NCI-H128 (cell line): ENCODE measurements at regions not wholly inside any gene's neighbourhood (a gene's known extent, or its start where the extent isn't known, plus 50 kb on each side); places are given as distances from the start of the nearest gene placed in this dataset.
"Not testable (repeated sequence)": the region's sequence is repeated elsewhere in the genome, so short reads cannot be mapped to it uniquely, and the experiment has no call there.

Source experiments
- DNase-seq: peaks from one replicate; lab custom pipeline; 2025; ENCODE audit not compliant: unreplicated experiment; lab: John Stamatoyannopoulos, UW

DNA sequence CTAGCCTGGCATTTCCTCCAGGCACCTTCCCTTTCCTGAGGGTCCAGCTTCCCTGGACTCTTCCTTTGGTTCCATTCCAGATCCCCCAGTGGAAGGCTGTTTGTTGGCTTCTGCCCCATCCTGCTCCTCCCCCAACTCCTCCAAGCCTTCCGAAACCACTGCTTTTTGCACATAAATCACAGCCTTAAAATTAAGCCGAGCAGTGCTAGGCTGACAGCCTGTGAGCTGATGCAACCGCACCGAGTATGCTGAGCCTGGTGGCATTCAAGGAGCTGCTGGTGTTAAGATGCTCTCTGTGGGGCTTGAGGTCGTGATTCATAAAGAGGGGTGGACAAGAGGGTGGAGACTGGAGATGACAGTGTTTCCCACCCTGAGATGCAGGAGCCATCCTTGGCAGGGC lies 266.6 kb upstream of the C1orf174 start:
- DNase-seq, result no peak

DNA sequence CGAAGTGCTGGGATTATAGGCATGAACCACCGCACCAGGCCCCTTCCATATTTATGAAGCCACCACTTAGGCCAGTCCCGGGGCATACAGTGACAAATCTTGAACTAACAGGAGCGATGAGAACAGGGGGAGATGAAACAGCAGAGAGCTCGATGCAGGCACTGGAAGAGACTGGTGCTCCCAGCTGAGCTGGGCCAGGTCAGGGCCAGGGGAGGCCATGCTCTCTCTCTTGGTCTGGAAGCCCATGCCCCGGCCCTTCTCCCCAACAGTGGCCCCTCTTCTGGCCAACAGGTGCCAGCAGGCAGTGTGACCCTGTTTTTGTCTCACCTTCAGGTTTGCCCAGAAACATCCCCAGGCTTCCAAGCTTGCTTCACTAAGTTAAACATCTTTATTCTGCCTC lies 269.9 kb upstream of the C1orf174 start:
- DNase-seq, result no peak

DNA sequence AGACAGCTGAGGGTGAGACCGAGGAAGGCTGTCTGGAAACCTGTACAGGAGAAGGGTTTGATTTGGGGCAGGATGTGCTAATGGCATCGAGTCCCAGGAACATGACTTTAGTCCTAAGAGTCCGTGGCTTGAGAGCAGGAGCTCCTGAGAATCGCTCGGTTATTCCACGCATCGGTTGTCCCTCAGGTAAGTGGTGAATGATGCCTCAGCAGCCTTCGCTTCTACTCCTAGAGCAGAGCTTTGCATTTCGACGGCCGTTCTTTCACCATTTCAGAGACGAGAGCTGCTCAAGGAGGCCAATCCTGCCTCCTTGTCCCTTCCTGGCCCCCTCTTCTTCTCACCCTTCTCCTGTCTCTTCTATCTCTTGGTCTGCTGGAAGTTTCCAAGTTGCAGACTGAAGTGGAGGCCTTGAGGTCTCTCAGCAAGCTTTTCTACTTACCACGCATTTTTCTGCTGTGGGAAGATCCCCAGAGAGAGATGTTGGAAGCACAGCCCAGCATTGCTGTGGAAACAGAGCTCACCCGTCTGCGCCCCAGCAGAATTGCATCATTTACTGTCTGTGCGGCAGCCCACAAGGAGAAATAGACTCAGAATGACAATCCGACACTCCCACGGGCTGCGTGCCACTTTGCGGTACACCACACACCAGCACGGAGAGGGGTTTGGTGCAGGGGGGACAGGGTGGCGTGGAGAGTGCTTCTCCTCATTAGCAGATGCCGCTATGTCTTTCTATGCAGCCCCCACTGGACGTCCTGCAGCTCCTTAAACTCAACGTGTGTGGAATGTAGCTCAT lies 270.7 kb upstream of the C1orf174 start:
- no peak for DNase-seq

DNA sequence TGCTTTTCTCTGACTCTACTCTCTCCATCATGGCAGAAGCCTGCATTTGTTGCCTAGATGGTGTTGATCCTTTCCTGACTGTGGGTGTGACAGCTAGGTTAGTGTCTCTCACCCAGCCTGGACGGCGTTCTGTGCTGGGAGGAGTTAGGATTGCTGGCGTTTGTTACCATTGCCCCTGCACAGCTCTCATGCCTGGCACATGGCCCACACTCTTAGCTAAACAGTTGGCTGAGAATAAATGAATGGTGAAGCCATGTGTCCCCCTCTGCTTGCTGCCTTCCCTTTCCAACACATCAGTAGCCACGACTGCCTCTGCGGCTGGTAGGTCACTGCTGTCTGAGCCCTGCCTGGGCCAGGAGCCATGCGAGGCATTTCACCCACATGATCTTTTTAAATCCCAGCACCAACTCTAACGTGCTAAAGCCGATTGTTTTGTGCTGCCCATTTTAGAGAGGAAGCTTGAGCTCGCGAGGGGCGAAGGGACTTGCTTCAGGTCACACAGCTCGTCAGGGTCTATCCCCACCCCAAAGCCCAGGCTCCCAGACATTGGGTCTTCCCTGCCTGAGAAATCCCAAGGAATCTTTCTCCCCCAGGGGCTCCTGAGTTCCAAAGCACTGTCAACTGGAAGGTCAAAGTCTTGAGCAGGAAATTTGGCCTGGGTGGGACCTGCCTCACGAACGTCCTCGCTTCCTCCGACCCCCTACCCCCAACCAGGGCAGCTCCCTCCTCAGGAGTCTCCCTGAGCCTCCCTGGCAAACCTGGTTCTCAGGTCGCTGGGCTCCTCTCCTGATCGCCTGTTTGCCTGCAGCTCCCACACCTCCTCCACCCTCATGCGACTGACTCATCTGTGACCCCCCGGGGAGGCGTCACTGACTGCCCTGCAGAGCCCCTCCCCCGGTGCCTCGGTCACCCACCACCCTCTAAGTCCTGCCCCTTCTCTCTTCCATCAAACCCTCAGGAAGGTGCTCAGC lies 271.7 kb upstream of the C1orf174 start:
- DNase-seq, result no peak

GRCh38 chr1:4172644-4173599 lies 272.9 kb upstream of the C1orf174 start:
- DNase-seq, result no peak

DNA sequence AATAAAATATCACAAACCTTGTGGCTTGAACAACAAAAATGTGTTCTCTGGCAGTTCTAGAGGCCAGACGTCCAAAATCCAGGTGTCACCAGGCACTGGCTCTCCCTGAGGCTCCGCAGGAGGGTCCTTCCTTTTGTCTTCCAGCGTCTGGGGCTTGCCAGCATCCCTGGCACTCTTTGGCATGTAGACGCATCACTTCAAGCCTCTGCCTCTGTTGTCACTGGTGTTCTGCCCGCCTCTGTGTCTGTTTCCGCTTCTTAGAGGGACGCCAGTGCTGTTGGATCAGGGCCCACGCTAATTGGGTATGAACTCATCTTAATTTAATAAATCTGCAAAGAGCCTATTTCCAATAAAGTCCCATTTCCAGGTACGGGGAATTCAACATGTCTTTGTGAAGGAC lies 273.7 kb upstream of the C1orf174 start:
- DNase-seq, result no peak

- DNase-seq, result no peak
Observed at GRCh38 chr1:4174291-4175200, 274.5 kb upstream of the C1orf174 start.

GRCh38 chr1:4175566-4176405 lies 275.7 kb upstream of the C1orf174 start:
- no peak for DNase-seq

- DNase-seq, result no peak
Observed at GRCh38 chr1:4176841-4177240, 276.8 kb upstream of the C1orf174 start.

DNA sequence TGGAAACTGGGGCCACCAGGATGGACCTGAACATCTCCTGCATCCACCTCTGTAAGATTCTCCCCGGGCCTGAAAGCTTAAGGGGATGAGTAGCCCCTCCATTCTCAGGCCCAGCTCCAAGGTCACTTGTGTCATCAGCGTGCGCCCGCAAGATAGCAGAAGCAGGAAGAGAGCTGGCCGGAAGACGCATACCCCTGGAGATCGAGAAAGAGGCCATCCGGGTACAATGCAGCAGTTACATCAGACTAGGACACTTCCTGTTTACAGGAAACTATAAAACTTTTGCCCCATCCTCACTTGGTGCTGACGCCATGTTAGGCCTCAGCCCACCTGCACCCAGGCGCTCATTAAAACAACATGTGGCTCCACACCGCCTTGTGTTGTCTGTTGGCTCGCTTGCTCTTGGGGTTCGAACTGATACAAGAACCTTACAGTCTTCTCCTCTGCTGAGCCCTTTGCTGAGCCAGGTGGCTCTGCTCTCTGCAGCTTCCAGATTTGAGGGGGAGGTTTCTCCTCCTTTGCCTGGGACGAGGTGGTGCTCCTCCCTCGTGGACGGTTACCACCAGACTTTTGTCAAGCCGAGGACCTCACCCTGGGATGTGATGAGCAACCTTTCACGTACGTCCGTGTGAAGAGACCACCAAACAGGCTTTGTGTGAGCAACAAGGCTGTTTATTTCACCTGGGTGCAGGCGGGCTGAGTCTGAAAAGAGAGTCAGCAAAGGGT lies 277.5 kb upstream of the C1orf174 start:
- no peak for DNase-seq

GRCh38 chr1:4178501-4179113 lies 278.5 kb upstream of the C1orf174 start:
- no peak for DNase-seq

GRCh38 chr1:4179914-4180735 lies 280.1 kb upstream of the C1orf174 start:
- DNase-seq, result no peak

DNA sequence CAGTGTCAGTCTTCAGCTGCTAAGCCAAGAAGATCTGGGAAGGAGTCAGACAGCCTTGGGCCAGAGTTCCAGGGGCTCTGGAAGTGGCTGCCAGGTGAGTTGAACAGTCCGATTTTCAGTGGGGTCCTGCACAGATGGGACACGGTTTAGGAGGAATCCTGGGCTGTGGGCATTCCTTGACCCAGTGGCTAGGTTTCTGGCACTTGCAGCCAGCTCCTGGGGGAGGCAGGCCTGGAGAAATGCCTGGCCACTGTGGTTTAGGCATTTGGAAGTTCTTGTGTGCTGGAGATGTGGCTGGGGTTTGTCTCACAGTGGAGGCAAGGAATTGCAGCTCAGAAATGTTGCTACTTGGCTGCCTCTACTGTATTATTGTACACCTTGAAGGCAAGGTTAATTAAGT lies 286.4 kb upstream of the C1orf174 start:
- not testable (repeated sequence) for DNase-seq

- DNase-seq, result no peak
Observed at GRCh38 chr1:4203501-4203900, 303.4 kb upstream of the C1orf174 start.

DNA sequence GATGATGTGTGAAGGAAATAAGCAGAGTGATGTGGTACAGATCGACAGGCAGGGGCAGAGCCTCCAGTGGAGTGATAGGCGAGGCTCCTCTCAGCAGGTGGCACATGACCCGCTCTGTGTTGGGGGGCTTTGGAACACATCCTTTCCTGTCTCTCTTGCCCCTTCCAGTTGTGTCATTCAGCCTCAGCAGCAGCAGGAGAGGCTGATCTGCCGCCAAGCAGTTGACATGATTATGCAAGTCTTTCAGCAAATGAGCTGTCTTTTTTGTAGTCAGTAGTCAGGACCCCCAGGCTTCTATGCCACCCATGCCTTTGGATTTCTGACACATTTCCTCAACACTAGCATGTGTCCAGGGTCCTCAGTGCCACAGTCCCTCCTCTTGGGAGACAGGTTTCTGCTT lies 307.1 kb upstream of the C1orf174 start:
- no peak for DNase-seq

GRCh38 chr1:4207842-4208692 lies 308.0 kb upstream of the C1orf174 start:
- no peak for DNase-seq
